ENCODE measurements at regions not wholly inside any gene's neighbourhood (a gene's known extent, or its start where the extent isn't known, plus 50 kb on each side); places are given as distances from the start of the nearest gene placed in this dataset.

- Histone ChIP-seq H3K36me3 (no peaks in the 10 kb centered on the region), H3K4me3 (no peak overlapping the region), H3K4me1 (no peaks in the 10 kb centered on the region), H3K27me3 (no peaks in the 10 kb centered on the region), H3K9me3 (peaks cover 0 to 27% (median 5%) of the 10 kb centered on the region in 11 donors), H3K27ac (no peak overlapping the region)
- no peak for TF ChIP-seq CTCF (IDR thresholded peaks at IDR 0.05)
- intact Hi-C loops (cut with DNase I), result no loop called here
- DNase-seq, result no peak
- WGBS, 2 donors, result 71 to 78% methylated on average over 1 of the region's 1 CpG
- ATAC-seq, result no peak
These were observed 494.4 kb downstream of the CDH9 start for GRCh38 chr5:26543987-26544386.

- no peak for TF ChIP-seq CTCF (IDR thresholded peaks at IDR 0.05)
- Histone ChIP-seq H3K36me3 (no peaks in the 10 kb centered on the region), H3K4me3 (no peak overlapping the region), H3K27me3 (no peaks in the 10 kb centered on the region), H3K4me1 (no peaks in the 10 kb centered on the region), H3K27ac (no peak overlapping the region), H3K9me3 (peaks cover 0 to 30% (median 3%) of the 10 kb centered on the region in 11 donors)
- ATAC-seq (no peak), DNase-seq (no peak)
- WGBS, 2 donors, result 70 to 82% methylated on average over 1 of the region's 1 CpG
- intact Hi-C loops (cut with DNase I), result no loop called here
These were observed 500.2 kb downstream of the CDH9 start for GRCh38 chr5:26538226-26538625.

DNA sequence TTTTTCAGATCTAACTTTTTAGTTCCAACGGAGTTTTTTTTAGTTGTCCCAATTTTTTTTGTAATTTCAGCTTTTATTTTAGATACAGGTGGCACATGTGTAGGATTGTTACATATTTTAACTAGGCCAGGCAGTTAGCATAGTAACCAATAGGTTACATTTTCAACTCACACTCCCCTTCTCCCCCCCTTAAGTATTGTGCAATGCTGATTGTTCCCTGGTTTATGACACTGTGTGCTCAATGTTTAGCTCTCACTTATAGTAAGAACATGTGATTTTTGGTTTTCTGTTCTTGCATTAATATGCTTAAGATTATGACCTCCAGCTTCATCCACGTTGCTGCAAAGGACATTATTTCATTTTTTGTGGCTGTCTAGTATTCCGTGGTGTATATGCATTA lies 503.2 kb downstream of the CDH9 start:
- TF ChIP-seq CTCF (IDR thresholded peaks at IDR 0.05), result no peak
- ATAC-seq, result no peak
- Histone ChIP-seq H3K27ac (no peak overlapping the region), H3K36me3 (no peaks in the 10 kb centered on the region), H3K27me3 (no peaks in the 10 kb centered on the region), H3K4me1 (no peaks in the 10 kb centered on the region), H3K4me3 (no peak overlapping the region), H3K9me3 (peaks cover 0 to 14% (median 0%) of the 10 kb centered on the region in 11 donors)
- DNase-seq, result no peak
- intact Hi-C loops (cut with DNase I), result no loop called here
- WGBS, 2 donors, result 39 to 46% methylated on average over 3 of the region's 3 CpGs

DNA sequence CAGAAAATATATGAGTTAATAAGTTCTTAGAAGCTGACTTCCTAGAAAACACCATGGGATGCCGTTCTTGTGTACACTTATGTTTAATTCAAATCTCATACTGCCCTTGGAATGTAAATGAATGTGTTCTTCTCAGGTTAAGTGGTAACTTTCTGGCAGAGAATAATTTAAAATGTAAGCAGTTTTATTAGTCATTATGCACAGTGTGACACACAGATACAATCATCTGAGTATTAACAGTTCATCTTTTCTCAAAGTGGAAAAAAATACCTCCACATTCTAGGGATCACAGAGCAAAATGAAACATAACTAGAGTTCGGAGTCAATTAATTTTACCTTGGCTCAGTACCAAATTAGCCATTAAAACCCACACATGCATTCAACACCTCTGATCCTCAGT lies 508.1 kb downstream of the CDH9 start:
- no peaks in the 10 kb centered on the region for H3K27me3 ChIP-seq
- 82% methylated on average over 2 of the region's 2 CpGs for WGBS, 2 donors
- DNase-seq (no peak), ATAC-seq (no peak)
- no peaks in the 10 kb centered on the region for H3K4me1 ChIP-seq
- H3K36me3 ChIP-seq, result no peaks in the 10 kb centered on the region
- TF ChIP-seq CTCF (IDR thresholded peaks at IDR 0.05), result no peak
- intact Hi-C loops (cut with DNase I), result no loop called here
- H3K4me3 ChIP-seq, result no peak overlapping the region
- no peak overlapping the region for H3K27ac ChIP-seq
- H3K9me3 ChIP-seq, result peaks cover 0 to 12% (median under 1%) of the 10 kb centered on the region in 11 donors

GRCh38 chr5:26519245-26519644 lies 519.1 kb downstream of the CDH9 start:
- no peaks in the 10 kb centered on the region for H3K36me3 ChIP-seq
- TF ChIP-seq CTCF (IDR thresholded peaks at IDR 0.05), result no peak
- DNase-seq (no peak), ATAC-seq (no peak)
- H3K4me3 ChIP-seq, result no peak overlapping the region
- peaks cover 0 to 25% (median 3%) of the 10 kb centered on the region in 11 donors for H3K9me3 ChIP-seq
- no peaks in the 10 kb centered on the region for H3K4me1 ChIP-seq
- 50 to 55% methylated on average over 3 of the region's 3 CpGs for WGBS, 2 donors
- no peaks in the 10 kb centered on the region for H3K27me3 ChIP-seq
- H3K27ac ChIP-seq, result no peak overlapping the region
- intact Hi-C loops (cut with DNase I), result no loop called here
